ENCODE measurements at regions not wholly inside any gene's neighbourhood (a gene's known extent, or its start where the extent isn't known, plus 50 kb on each side); places are given as distances from the start of the nearest gene placed in this dataset.

DNA sequence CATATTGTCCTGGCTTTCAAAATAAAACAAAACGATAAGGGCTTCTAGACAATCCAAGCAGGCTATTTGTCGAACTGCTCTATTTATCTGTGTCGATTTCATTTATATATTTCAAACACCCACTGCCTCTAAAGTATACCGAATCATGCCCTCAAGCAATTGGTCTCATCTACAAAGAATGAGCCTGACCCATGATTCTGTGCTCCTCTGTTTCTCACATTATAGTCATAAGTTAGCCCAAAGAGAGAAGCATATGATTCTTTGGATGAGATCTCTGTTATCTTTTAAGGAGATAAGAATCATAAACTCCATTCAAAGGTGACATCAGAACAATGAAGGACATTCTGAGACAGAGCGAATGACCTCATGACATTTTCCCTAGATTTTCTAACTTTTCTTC, 191.1 kb downstream of the MAP2K6 start:
- in situ Hi-C loops (cut with HindIII; ENCODE audit: low sequenced_read_pairs), result no loop called here
- DNase-seq (ENCODE audit: low read depth, low spot score), result no peak
- TF ChIP-seq, protein P1, sequence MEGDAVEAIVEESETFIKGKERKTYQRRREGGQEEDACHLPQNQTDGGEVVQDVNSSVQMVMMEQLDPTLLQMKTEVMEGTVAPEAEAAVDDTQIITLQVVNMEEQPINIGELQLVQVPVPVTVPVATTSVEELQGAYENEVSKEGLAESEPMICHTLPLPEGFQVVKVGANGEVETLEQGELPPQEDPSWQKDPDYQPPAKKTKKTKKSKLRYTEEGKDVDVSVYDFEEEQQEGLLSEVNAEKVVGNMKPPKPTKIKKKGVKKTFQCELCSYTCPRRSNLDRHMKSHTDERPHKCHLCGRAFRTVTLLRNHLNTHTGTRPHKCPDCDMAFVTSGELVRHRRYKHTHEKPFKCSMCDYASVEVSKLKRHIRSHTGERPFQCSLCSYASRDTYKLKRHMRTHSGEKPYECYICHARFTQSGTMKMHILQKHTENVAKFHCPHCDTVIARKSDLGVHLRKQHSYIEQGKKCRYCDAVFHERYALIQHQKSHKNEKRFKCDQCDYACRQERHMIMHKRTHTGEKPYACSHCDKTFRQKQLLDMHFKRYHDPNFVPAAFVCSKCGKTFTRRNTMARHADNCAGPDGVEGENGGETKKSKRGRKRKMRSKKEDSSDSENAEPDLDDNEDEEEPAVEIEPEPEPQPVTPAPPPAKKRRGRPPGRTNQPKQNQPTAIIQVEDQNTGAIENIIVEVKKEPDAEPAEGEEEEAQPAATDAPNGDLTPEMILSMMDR (IDR thresholded peaks at IDR 0.05; ENCODE audit: low read depth, low read length), result no peak
- no peak overlapping the region for H3K4me3 ChIP-seq (ENCODE audit: low read depth, low read length)

DNA sequence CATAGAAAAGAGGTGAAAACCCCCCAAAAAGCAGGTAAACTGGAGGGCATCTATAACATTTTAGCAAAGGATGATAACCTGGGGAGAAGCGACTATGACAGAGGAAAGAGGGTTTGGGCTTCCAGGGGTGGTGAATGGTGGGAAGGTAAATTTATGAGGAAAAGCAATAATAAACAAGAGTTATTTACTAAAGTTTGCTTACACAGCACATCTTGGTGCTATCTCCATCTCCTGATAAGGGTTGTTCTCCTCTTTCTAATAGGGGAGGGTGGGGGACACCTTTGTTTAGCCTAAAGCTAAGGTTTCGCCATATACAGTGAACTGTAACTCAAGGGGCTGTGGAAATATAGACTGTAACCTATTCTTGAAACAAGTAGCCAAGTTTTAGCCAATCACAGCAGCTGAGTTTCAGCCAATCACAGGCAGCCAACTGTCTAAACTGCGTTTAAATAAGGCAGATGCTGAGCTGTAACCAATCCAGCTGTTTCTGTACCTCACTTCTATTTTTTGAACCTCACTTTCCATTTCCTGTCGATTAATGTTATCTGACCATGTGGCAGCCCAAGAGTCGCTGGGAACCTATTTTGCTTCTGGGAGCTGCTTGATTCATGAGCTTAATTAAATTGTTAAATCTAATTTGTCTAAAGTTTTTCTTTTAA, 191.8 kb downstream of the MAP2K6 start:
- no peak for DNase-seq (ENCODE audit: low read depth, low spot score)
- TF ChIP-seq, protein P1 (IDR thresholded peaks at IDR 0.05; ENCODE audit: low read depth, low read length), result no peak
- in situ Hi-C loops (cut with HindIII; ENCODE audit: low sequenced_read_pairs), result no loop called here
- H3K4me3 ChIP-seq (ENCODE audit: low read depth, low read length), result no peak overlapping the region

DNA sequence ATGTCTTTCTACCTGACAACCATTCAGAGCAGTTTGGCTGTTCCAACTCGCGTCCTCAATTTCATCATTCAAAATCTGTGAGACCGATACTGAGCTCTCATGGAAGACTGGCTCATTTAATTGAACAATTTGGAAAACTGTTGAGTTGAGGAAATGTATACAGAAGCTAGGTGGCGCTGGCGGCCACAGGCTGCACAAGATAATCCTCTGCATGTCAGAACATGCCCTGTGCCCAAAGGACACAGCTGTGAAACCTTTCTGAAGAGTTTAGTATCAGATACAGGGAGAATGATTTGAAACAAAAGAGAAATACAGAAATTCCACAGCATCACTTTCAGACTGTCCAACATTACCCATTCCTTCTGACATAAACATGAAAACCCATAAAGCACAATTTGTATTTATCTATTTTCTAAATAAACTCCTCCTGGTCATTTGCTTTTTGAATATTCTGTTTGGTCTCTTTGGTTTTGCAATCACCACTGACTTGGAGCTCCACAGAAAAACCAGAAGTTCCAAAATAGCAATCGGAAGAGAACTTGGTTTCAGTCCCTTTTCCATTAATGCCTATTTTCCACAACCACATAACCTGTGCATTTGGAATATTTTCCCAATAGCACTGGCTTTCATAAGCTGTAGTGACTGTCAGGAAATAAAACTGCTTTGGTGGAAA, 192.8 kb downstream of the MAP2K6 start:
- in situ Hi-C loops (cut with HindIII; ENCODE audit: low sequenced_read_pairs), result no loop called here
- no peak overlapping the region for H3K4me3 ChIP-seq (ENCODE audit: low read depth, low read length)
- TF ChIP-seq, protein P1 (IDR thresholded peaks at IDR 0.05; ENCODE audit: low read depth, low read length), result peak; percentile 82
- peak; percentile 88 for DNase-seq (ENCODE audit: low read depth, low spot score)

DNA sequence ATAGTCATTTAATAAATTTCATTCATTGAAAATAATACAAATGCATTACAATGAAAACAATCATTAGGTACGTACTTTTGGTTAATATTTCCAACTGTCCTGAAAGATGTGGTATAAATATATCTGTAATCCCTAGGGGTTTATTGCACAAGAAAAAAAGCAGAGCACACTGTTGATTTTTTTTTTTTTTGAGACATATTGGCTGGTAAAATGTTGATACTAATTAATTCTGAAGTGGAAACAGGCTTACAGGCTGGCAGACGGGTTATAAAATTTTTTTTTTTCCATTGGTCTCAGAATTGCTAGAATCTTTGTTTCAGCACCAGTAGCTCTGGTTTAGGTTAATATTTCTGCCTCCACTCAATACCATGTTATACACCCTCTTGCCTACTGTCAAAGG, 193.6 kb downstream of the MAP2K6 start:
- in situ Hi-C loops (cut with HindIII; ENCODE audit: low sequenced_read_pairs), result no loop called here
- TF ChIP-seq, protein P1 (IDR thresholded peaks at IDR 0.05; ENCODE audit: low read depth, low read length), result no peak
- DNase-seq (ENCODE audit: low read depth, low spot score), result no peak
- H3K4me3 ChIP-seq (ENCODE audit: low read depth, low read length), result no peak overlapping the region

DNA sequence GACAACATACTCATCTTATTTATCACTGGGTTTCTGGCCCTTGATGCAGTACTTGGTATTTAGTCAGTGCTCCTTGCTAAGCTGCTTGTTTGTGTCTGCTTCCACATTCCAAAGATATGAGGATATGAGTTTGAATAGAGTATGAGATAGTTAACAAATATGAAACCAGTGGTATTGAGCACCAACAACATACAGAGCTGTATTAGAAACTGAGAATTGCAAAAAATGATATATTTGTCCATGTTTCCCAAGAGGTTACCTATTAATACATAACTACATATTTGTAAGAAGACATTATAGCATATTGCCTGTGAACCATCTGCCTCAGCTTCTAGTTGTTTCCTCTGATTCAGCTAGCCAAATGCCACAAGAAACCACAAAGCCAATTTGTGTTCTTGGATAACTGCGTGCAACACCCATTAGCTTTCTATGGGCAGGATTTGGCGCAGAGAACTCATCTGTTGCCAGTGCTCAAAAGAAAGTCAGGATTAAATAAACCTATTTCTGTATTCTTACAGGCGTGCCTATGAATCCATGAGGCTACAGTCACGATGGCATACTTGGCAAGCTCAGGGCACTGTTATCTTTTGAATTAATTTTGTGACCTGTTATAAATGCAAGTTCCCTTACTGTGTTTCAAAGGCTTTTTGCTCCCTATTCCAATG, 194.4 kb downstream of the MAP2K6 start:
- DNase-seq (ENCODE audit: low read depth, low spot score), result peak; percentile 94
- no peak overlapping the region for H3K4me3 ChIP-seq (ENCODE audit: low read depth, low read length)
- in situ Hi-C loops (cut with HindIII; ENCODE audit: low sequenced_read_pairs), result no loop called here
- TF ChIP-seq, protein P1 (IDR thresholded peaks at IDR 0.05; ENCODE audit: low read depth, low read length), result no peak

DNA sequence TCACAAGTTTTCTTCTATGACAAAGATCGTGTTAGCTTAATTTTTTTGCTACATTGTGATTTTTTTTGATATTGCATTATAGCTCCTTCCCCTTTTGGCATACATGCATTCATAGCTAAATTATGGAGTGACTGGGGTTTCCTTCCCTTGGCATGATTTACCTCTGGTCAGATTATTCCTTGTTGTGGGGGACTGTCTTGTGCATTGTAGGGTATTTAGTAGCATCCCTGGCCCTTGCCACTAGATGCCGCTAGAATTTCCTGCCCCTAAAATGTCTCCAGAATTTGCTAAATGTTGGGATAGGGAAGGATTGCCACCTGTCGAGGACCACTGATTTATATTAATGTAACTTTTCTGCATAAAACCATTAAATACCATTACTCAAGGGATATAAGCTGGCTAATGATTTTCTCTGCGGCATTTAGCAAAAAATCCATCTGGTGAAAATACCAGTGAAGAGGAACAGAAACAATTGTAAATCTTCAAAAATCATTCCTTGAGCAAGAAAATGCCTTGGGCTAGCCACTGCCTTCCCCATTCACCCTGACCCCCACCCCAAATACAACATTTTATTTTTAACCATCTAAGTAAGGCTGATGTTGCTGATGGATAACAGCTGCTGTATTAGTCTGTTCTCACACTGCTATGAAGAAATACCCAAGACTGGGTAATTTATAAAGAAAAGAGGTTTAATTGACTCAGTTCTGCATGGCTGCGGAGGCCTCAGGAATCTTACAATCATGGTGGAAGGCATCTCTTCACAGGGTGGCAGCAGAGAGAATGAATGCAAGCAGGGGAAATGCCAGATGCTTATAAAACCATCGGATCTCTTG, 195.2 kb downstream of the MAP2K6 start:
- in situ Hi-C loops (cut with HindIII; ENCODE audit: low sequenced_read_pairs), result no loop called here
- TF ChIP-seq, protein P1 (IDR thresholded peaks at IDR 0.05; ENCODE audit: low read depth, low read length), result peak; percentile 78
- H3K4me3 ChIP-seq (ENCODE audit: low read depth, low read length), result no peak overlapping the region
- DNase-seq (ENCODE audit: low read depth, low spot score), result peak; percentile 59
